Transverse colon (tissue), 3 donors: ENCODE measurements at regions not wholly inside any gene's neighbourhood (a gene's known extent, or its start where the extent isn't known, plus 50 kb on each side); places are given as distances from the start of the nearest gene placed in this dataset.

Source experiments
- CTCF ChIP-seq, 5 experiments: fragments of 200-600 bp in 3 of 5; fragments of 450-650 bp in 2 of 5; sonication (generic) in 3 of 5; IDR thresholded peaks; 1 replicate in 2 of 5; 2 replicates in 3 of 5; pipeline ENCODE4 v1.5.1; 2016 to 2017; ENCODE audit warnings: antibody characterized with exemption in 5 of 5, inconsistent platforms in 3 of 5, mild to moderate bottlenecking in 2 of 5, moderate library complexity in 1 of 5
- POLR2A ChIP-seq: fragments of 450-650 bp; IDR thresholded peaks from one replicate; pipeline ENCODE4 v1.6.1; 2016; ENCODE audit warnings: antibody characterized with exemption, mild to moderate bottlenecking, moderate library complexity

- TF ChIP-seq CTCF (IDR thresholded peaks at IDR 0.05) (no peak), POLR2A (no peak)
These were observed 364.6 kb upstream of the PODXL start for GRCh38 chr7:131921016-131921415.
